ENCODE measurements at regions not wholly inside any gene's neighbourhood (a gene's known extent, or its start where the extent isn't known, plus 50 kb on each side); places are given as distances from the start of the nearest gene placed in this dataset.

DNA sequence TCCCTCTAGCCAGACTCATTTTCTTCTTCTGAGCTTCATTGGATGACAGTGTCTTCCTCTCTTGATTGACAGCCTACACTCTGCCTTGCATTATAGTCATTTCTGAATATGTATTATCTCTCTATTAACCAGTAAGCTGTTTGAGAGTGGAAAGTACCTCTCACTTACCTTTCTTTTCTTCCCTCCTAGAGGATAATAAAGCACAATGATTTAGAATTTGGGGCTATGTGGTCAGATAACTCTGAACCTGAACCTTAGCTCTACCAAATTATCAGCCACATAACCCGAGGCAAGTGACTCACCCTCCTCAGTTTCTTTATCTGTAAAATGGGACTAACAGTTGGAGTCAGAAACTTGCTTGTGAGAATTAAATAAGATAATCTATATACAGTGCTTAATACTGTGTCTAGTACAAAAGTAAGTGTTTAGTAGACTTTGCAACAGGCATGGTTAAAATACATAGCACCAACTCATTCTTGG, 331.8 kb upstream of the TBL1XR1 start:
- TF ChIP-seq REST (IDR thresholded peaks at IDR 0.05; ENCODE audit: insufficient read depth in 1 of 2, low read depth in 2 of 2, low read length in 2 of 2) (no peak), SIN3A (IDR thresholded peaks at IDR 0.05; ENCODE audit: borderline replicate concordance, insufficient read depth, low read length) (no peak), FOXP2 (optimal IDR thresholded peaks at IDR 0.05; ENCODE audit: borderline replicate concordance, extremely low read depth, extremely low read length, insufficient read depth) (no peak), POLR2AphosphoS5 (IDR thresholded peaks at IDR 0.05; ENCODE audit: low read depth, low read length) (no peak), TAF1 (IDR thresholded peaks at IDR 0.05; ENCODE audit: borderline replicate concordance, insufficient read depth, low read length) (no peak)

DNA sequence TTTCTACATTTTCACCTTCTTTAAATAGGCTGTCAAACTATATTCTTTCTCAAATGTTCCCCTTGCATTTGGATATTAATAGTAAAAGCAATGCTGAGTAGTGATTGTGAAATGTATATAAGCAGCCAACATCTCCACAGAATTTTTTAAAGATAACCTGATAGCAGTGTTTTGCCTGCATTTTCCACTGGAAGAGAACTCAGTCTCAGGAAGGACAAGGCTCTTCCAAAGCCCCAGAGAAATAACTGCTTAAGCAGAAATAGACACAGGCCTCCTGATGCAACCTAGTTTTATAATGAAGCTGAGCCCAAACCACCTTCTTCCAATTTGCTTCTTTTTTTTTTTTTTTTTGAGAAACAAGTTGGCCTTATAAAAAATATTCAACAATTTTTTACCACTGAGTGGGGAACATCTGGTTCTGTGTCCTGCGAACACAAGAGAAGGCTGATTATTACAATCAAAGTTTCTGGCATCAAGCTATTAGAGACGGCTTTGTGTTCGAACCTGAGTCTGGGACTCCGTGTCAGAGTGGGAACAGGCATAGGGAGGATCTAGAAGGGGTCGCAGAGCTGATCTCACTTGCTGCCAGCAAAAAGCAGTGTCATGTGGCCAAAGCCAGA, 332.5 kb upstream of the TBL1XR1 start:
- no peak for TF ChIP-seq TAF1 (IDR thresholded peaks at IDR 0.05; ENCODE audit: borderline replicate concordance, insufficient read depth, low read length)
- TF ChIP-seq SIN3A (IDR thresholded peaks at IDR 0.05; ENCODE audit: borderline replicate concordance, insufficient read depth, low read length) = no peak
- no peak for TF ChIP-seq POLR2AphosphoS5 (IDR thresholded peaks at IDR 0.05; ENCODE audit: low read depth, low read length)
- TF ChIP-seq FOXP2 (optimal IDR thresholded peaks at IDR 0.05; ENCODE audit: borderline replicate concordance, extremely low read depth, extremely low read length, insufficient read depth) = no peak
- TF ChIP-seq REST (IDR thresholded peaks at IDR 0.05; ENCODE audit: insufficient read depth in 1 of 2, low read depth in 2 of 2, low read length in 2 of 2) = no peak

DNA sequence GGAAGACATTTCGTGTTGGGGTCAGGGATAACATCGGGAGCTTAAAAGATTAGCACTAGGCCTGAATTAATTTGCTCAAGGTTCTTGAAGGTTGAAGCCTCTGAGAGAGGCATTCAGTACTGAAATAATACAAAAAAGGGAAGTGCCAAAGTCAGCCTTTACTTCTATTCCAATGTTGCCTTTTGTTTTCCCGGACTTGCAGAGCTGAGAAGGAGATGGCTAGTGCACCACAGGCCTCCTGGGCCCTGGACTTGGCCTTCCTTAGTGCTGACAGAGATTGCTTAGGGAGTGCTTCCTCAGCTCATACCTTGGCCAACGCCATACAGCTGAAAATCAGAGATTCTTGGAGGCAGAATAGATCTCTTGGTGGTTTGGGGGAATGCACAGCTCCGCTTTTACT, 333.6 kb upstream of the TBL1XR1 start:
- no peak for TF ChIP-seq TAF1 (IDR thresholded peaks at IDR 0.05; ENCODE audit: borderline replicate concordance, insufficient read depth, low read length)
- no peak for TF ChIP-seq SIN3A (IDR thresholded peaks at IDR 0.05; ENCODE audit: borderline replicate concordance, insufficient read depth, low read length)
- TF ChIP-seq FOXP2 (optimal IDR thresholded peaks at IDR 0.05; ENCODE audit: borderline replicate concordance, extremely low read depth, extremely low read length, insufficient read depth) = no peak

DNA sequence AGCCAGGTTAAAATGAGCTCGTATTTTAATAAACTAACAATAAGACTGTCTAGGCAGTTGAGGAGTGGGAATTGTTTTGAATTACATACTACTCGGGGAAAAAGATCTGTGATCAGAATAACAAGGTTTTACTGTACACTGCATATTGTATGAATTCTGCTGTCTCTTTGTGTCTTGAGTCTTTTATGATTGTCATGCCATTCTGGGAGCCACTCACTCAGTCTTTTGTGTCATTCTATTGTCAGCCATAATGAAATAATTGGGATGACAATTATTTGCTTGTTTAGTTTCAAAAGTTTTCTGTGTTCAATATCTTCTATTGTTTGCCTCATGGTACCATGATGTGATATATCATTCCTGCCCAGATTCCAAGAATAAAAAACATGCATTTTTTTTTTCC, 339.6 kb upstream of the TBL1XR1 start:
- TF ChIP-seq SIN3A (IDR thresholded peaks at IDR 0.05; ENCODE audit: borderline replicate concordance, insufficient read depth, low read length) (no peak), TAF1 (IDR thresholded peaks at IDR 0.05; ENCODE audit: borderline replicate concordance, insufficient read depth, low read length) (no peak), REST (IDR thresholded peaks at IDR 0.05; ENCODE audit: insufficient read depth in 1 of 2, low read depth in 2 of 2, low read length in 2 of 2) (no peak), POLR2AphosphoS5 (IDR thresholded peaks at IDR 0.05; ENCODE audit: low read depth, low read length) (no peak), FOXP2 (optimal IDR thresholded peaks at IDR 0.05; ENCODE audit: borderline replicate concordance, extremely low read depth, extremely low read length, insufficient read depth) (no peak)

DNA sequence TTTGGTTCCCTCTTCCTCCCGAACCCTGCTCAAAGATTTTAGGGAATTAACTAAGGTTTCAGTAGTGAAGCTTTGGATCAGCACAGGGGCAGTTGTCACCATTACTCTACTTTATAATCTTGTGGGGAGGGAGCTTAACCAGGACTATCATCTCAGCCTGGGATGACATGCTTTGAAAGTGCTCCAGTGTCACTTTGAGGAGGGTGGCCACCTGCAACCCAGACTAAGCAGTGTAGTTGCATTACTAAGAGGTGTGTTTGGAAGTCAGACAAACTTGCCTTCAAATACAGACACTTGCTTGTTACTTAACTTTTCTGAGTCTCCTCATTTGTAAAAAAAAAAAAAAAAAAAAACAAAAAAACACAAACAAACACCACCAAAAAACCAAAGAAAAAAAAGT, 340.3 kb upstream of the TBL1XR1 start:
- TF ChIP-seq TAF1 (IDR thresholded peaks at IDR 0.05; ENCODE audit: borderline replicate concordance, insufficient read depth, low read length) (no peak), FOXP2 (optimal IDR thresholded peaks at IDR 0.05; ENCODE audit: borderline replicate concordance, extremely low read depth, extremely low read length, insufficient read depth) (no peak), REST (IDR thresholded peaks at IDR 0.05; ENCODE audit: insufficient read depth in 1 of 2, low read depth in 2 of 2, low read length in 2 of 2) (no peak), POLR2AphosphoS5 (IDR thresholded peaks at IDR 0.05; ENCODE audit: low read depth, low read length) (no peak), SIN3A (IDR thresholded peaks at IDR 0.05; ENCODE audit: borderline replicate concordance, insufficient read depth, low read length) (no peak)
